Right lobe of liver (tissue), 6 donors: ENCODE measurements at regions not wholly inside any gene's neighbourhood (a gene's known extent, or its start where the extent isn't known, plus 50 kb on each side); places are given as distances from the start of the nearest gene placed in this dataset.

Source experiments
- ATAC-seq, 4 donors: fragments of 200-7000 bp; cut with Tn5 transposase; one replicate each; pipeline ENCODE4 v1.9.1; 2020; ENCODE audit warnings: mild to moderate bottlenecking in 4 of 4, moderate library complexity in 4 of 4
- DNase-seq, 3 donors: peaks; one replicate each; pipeline ENCODE4 v3.0.0-alpha.2; 2020
- H3K27ac ChIP-seq, 3 donors: fragments of 200-600 bp; one replicate each; pipeline ENCODE4 v1.8.0; 2022
- H3K27me3 ChIP-seq, 2 donors: fragments of 200-600 bp; one replicate each; pipeline ENCODE4 v1.8.0; 2022
- H3K36me3 ChIP-seq, 4 donors: fragments of 200-600 bp; sonication (generic) in 1 of 4; one replicate each; pipeline versions ENCODE4 v1.5.1 to v1.8.0; 2017 to 2022; ENCODE audit warnings: control low read depth in 1 of 4
- H3K4me1 ChIP-seq, 4 donors: fragments of 200-600 bp; sonication (generic) in 1 of 4; one replicate each; pipeline versions ENCODE4 v1.5.1 to v1.8.0; 2017 to 2022; ENCODE audit warnings: control low read depth in 1 of 4
- H3K4me3 ChIP-seq, 3 donors: fragments of 200-600 bp; one replicate each; pipeline ENCODE4 v1.8.0; 2022
- H3K9me3 ChIP-seq, 4 donors: fragments of 200-600 bp; sonication (generic) in 1 of 4; one replicate each; pipeline versions ENCODE4 v1.5.1 to v1.8.0; 2017 to 2022; ENCODE audit warnings: control low read depth in 1 of 4
- CTCF ChIP-seq, 4 donors: fragments of 200-600 bp in 3 of 4; fragments of 450-650 bp in 1 of 4; IDR thresholded peaks; one replicate each; pipeline versions ENCODE4 v1.5.1 to v1.8.0; 2016 to 2022; ENCODE audit warnings: antibody characterized with exemption in 4 of 4, mild to moderate bottlenecking in 2 of 4
- POLR2A ChIP-seq: fragments of 450-650 bp; IDR thresholded peaks from one replicate; pipeline ENCODE4 v1.6.1; 2017; ENCODE audit warnings: antibody characterized with exemption, mild to moderate bottlenecking
- WGBS: methylation state at CpG from one replicate; pipeline ENCODE4 v1.1.6; 2018; ENCODE audit warnings: low coverage, low lambda C conversion rate; ENCODE audit not compliant: insufficient coverage; ENCODE audit errors: missing lambda C conversion rate; 5-methylcytosine and 5-hydroxymethylcytosine counted together
- intact Hi-C, 2 donors: fragments of 100-400 bp; cut with DNase I; formaldehyde crosslinking; loops; one replicate each; pipeline versions ENCODE4 v1.11.2 to v1.14.1; 2022
- donor health status: DM: no; HTN: yes; CAD: no.
- donor health status: DM: no; HTN: no; CAD: no.
- donor health status: DM: no; HTN: no; CAD: no.
- donor health status: DM: no; HTN: yes; CAD: no.
- donor health status: DM: no; HTN: yes; CAD: no.

DNA sequence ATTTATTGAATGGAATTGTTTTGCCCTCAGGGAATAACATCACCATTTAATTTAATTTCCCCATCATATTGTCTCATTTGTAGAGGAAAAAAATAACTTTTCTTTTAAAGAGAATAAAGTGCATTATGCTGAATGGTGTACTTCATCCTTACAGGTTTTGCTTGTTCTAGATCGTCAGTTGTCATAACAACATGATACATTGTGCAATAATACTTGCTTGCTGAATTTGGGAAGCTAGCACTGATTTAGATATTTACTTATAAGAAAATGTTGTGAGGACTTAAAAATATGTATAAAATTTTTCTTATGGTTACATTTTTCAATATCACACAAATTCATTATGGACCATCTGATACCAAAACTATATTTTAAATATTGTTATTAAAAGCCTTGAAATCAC lies 509.0 kb upstream of the POU3F2 start:
- no peak for DNase-seq

GRCh38 chr6:98333273-98333672 lies 501.1 kb upstream of the POU3F2 start:
- H3K9me3 ChIP-seq, result no peaks in the 10 kb centered on the region
- H3K27ac ChIP-seq, result no peak overlapping the region
- ATAC-seq (no peak), DNase-seq (no peak)
- H3K36me3 ChIP-seq, result no peaks in the 10 kb centered on the region
- H3K4me3 ChIP-seq, result no peak overlapping the region
- intact Hi-C loops, result no loop called here
- no peak for TF ChIP-seq POLR2A
- no peak for TF ChIP-seq CTCF (IDR thresholded peaks at IDR 0.05)
- no peaks in the 10 kb centered on the region for H3K4me1 ChIP-seq
- H3K27me3 ChIP-seq, result no peaks in the 10 kb centered on the region
- WGBS, result 39% methylated on average over 2 of the region's 2 CpGs

More for the DNA sequence above, 509.0 kb upstream of the POU3F2 start:
- no peaks in the 10 kb centered on the region for H3K9me3 ChIP-seq
- H3K27me3 ChIP-seq, result no peaks in the 10 kb centered on the region
- no peak for ATAC-seq
- H3K36me3 ChIP-seq, result no peaks in the 10 kb centered on the region
- H3K4me1 ChIP-seq, result no peaks in the 10 kb centered on the region
- WGBS, result 23% methylated on average over 1 of the region's 1 CpG
- TF ChIP-seq POLR2A (no peak), CTCF (IDR thresholded peaks at IDR 0.05) (no peak)
- H3K27ac ChIP-seq, result no peak overlapping the region
- no peak overlapping the region for H3K4me3 ChIP-seq
- intact Hi-C loops, result no loop called here

DNA sequence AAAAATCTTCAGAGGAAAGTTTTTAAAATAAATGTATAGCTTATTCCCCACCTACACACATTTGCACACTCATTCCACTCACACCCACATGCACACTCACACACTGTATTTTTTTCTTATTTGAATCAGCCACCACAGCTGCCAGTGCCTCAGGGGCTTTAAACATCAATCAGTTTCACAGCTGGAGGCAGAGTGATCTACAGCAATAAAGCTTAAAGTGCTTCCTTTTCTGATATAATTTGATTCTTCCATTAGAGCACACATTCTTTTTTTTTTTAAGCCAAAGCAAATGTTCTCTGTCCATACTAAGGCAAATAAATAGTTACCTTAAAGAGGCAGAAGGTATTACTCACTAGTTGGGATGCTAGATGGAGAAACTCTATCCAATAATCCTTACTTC lies 498.8 kb upstream of the POU3F2 start:
- no peak overlapping the region for H3K4me3 ChIP-seq
- intact Hi-C loops, result no loop called here
- no peak overlapping the region for H3K27ac ChIP-seq
- TF ChIP-seq CTCF (IDR thresholded peaks at IDR 0.05) (no peak), POLR2A (no peak)
- ATAC-seq (no peak), DNase-seq (no peak)
- H3K27me3 ChIP-seq, result no peaks in the 10 kb centered on the region
- H3K4me1 ChIP-seq, result no peaks in the 10 kb centered on the region
- no peaks in the 10 kb centered on the region for H3K9me3 ChIP-seq
- H3K36me3 ChIP-seq, result no peaks in the 10 kb centered on the region

DNA sequence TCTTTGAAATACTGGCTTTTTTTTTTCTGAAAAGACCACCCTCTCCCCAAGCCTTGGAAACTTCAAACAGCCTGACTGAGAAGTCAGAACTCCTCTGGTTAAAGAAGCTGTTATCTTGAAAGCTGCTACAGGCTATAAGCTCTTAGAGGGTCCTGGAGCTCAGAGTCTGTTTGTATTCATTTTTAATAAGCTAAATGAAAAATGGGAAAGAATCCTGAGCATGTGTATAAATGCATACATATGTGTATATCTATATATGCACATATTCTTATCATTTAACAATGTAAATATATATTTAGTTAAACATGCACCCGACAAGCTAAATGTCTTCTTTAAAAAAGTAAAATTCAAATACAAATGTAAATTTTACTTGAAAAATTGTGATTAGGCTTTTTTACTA lies 494.9 kb upstream of the POU3F2 start:
- ATAC-seq (no peak), DNase-seq (no peak)
- H3K27ac ChIP-seq, result no peak overlapping the region
- TF ChIP-seq CTCF (IDR thresholded peaks at IDR 0.05) (no peak), POLR2A (no peak)
- no peaks in the 10 kb centered on the region for H3K36me3 ChIP-seq
- intact Hi-C loops, result no loop called here
- no peaks in the 10 kb centered on the region for H3K4me1 ChIP-seq
- H3K27me3 ChIP-seq, result no peaks in the 10 kb centered on the region
- H3K4me3 ChIP-seq, result no peak overlapping the region
- H3K9me3 ChIP-seq, result no peaks in the 10 kb centered on the region
- WGBS, result 58% methylated on average over 1 of the region's 1 CpG

DNA sequence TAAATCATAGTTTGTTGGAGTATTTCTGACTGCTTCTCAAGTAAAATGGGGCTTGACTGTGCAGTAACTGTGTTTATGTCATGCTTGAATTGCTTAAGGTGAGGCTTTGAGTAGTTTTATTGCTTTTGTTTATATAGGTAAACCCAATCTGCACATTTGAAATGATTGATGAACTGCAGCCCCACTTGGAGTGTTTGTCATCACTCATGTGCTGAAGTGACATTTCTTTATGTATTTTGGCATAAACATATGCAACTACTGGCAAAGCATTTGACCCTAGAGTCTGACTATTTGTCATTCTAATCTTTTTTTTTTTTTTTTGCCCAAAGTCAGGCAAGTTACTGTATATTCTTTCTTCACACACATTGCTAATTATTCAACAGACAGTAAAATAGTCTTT lies 491.4 kb upstream of the POU3F2 start:
- no peak overlapping the region for H3K4me3 ChIP-seq
- DNase-seq (no peak), ATAC-seq (no peak)
- H3K9me3 ChIP-seq, result no peaks in the 10 kb centered on the region
- H3K4me1 ChIP-seq, result no peaks in the 10 kb centered on the region
- H3K27me3 ChIP-seq, result no peaks in the 10 kb centered on the region
- no peaks in the 10 kb centered on the region for H3K36me3 ChIP-seq
- intact Hi-C loops, result no loop called here
- TF ChIP-seq POLR2A, result no peak
- no peak for TF ChIP-seq CTCF (IDR thresholded peaks at IDR 0.05)
- no peak overlapping the region for H3K27ac ChIP-seq
